CD4-positive, alpha-beta T cell (primary cell): ENCODE measurements at regions not wholly inside any gene's neighbourhood (a gene's known extent, or its start where the extent isn't known, plus 50 kb on each side); places are given as distances from the start of the nearest gene placed in this dataset.
"Not testable (repeated sequence)": the region's sequence is repeated elsewhere in the genome, so short reads cannot be mapped to it uniquely, and the experiment has no call there.

ENCODE experiments used
- ATAC-seq: fragments of 200-7000 bp; cut with Tn5 transposase; one replicate; pipeline ENCODE4 v1.10.0; 2022; ENCODE audit warnings: mild to moderate bottlenecking; ENCODE audit not compliant: poor library complexity
- CTCF ChIA-PET: fragments of 350-600 bp; sonication (Branson Sonifier 250); formaldehyde crosslinking; loops from one replicate; lab custom pipeline; 2021; ENCODE audit warnings: antibody characterized with exemption, inconsistent platforms; lab: Charles Lee
- POLR2A ChIA-PET: fragments of 350-600 bp; sonication (Branson Sonifier 250); formaldehyde crosslinking; loops from one replicate; lab custom pipeline; 2021; ENCODE audit warnings: antibody characterized with exemption, inconsistent platforms; lab: Charles Lee
- DNase-seq, 14 experiments: peaks; one replicate each; pipeline ENCODE4 v3.0.0-alpha.2; 2013 to 2020; ENCODE audit warnings: mixed read lengths in 2 of 14
- H3K27ac ChIP-seq, 2 donors: one replicate each; pipeline versions ENCODE4 v1.5.1 to v1.7.0; 2013; ENCODE audit warnings: low read length in 2 of 2, low read depth in 1 of 2, mild to moderate bottlenecking in 1 of 2
- H3K27me3 ChIP-seq, 2 experiments: 1 replicate in 1 of 2; 2 replicates in 1 of 2; pipeline versions ENCODE4 v1.6.1 to v1.7.0; 2013; ENCODE audit warnings: low read length in 2 of 2, control low read depth in 1 of 2, mild to moderate bottlenecking in 1 of 2, moderate library complexity in 1 of 2; ENCODE audit not compliant: insufficient read depth in 2 of 2, control insufficient read depth in 1 of 2
- H3K36me3 ChIP-seq: one replicate; pipeline ENCODE4 v1.6.1; 2013; ENCODE audit warnings: low read length, control low read depth; ENCODE audit not compliant: insufficient read depth
- H3K4me1 ChIP-seq: one replicate; pipeline ENCODE4 v1.6.1; 2013; ENCODE audit warnings: low read length, control low read depth; ENCODE audit not compliant: insufficient read depth
- H3K4me3 ChIP-seq: one replicate; pipeline ENCODE4 v1.5.1; 2013; ENCODE audit warnings: mild to moderate bottlenecking, low read length, moderate library complexity
- H3K9me3 ChIP-seq, 2 experiments: 1 replicate in 1 of 2; 2 replicates in 1 of 2; pipeline versions ENCODE4 v1.6.1 to v1.7.0; 2013; ENCODE audit warnings: low read length in 2 of 2, mild to moderate bottlenecking in 2 of 2, control low read depth in 1 of 2, moderate library complexity in 1 of 2; ENCODE audit not compliant: control insufficient read depth in 1 of 2, insufficient read depth in 1 of 2
- H3K27ac Mint-ChIP-seq: one replicate; pipeline ENCODE4 v1.8.0; 2020; ENCODE audit warnings: mixed read lengths
- H3K27me3 Mint-ChIP-seq: one replicate; pipeline ENCODE4 v1.8.0; 2021; ENCODE audit warnings: mixed read lengths
- H3K36me3 Mint-ChIP-seq: one replicate; pipeline ENCODE4 v1.8.0; 2021; ENCODE audit warnings: low read depth, mixed read lengths
- H3K4me1 Mint-ChIP-seq: one replicate; pipeline ENCODE4 v1.8.0; 2021; ENCODE audit warnings: low read depth, mixed read lengths
- H3K4me3 Mint-ChIP-seq: one replicate; pipeline ENCODE4 v1.8.0; 2020; ENCODE audit warnings: mild to moderate bottlenecking, mixed read lengths
- H3K9me3 Mint-ChIP-seq: one replicate; pipeline ENCODE4 v1.8.0; 2020; ENCODE audit warnings: mixed read lengths
- intact Hi-C, 2 experiments: fragments of 100-400 bp; cut with DNase I in 1 of 2; cut with micrococcal nuclease in 1 of 2; formaldehyde crosslinking; loops; one replicate each; pipeline versions ENCODE4 v1.15.1 to v1.9.0; 2023 to 2025; cut with DNase I, micrococcal nuclease

- H3K4me3 ChIP-seq, DNase-seq, H3K4me1 Mint-ChIP-seq, POLR2A ChIA-PET, H3K36me3 ChIP-seq, H3K27me3 ChIP-seq, intact Hi-C loops, H3K36me3 Mint-ChIP-seq, H3K27me3 Mint-ChIP-seq, CTCF ChIA-PET, H3K27ac ChIP-seq, ATAC-seq, H3K27ac Mint-ChIP-seq, H3K4me1 ChIP-seq, H3K4me3 Mint-ChIP-seq, H3K9me3 Mint-ChIP-seq: not testable (repeated sequence)
- H3K9me3 ChIP-seq = peaks cover 0 to 21% of the 10 kb centered on the region in 2 experiments
Observed at GRCh38 chr2:87429206-87429930, 318.5 kb upstream of the PLGLB2 start.

- CTCF ChIA-PET, POLR2A ChIA-PET, H3K36me3 Mint-ChIP-seq: not testable (repeated sequence)
Observed at GRCh38 chr2:87429931-87430275, 318.0 kb upstream of the PLGLB2 start.

DNA sequence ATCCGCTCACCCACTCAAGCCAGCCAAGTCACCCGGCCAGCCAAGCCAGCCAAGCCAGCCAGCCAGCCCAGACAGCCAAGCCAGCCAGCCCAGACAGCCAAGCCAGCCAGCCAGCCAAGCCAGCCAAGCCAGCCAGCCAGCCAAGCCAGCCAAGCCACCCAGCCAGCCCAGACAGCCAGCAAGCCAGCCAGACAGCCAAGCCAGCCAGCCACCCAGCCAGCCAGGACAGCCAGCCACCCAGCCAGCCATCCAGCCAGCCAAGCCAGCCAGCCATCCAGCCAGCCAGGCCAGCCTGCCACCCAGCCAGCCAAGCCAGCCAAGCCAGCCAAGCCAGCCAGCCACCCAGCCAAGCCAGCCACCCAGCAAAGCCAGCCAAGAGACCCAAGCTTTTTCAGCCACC lies 316.8 kb upstream of the PLGLB2 start:
- H3K9me3 ChIP-seq, H3K4me3 Mint-ChIP-seq, POLR2A ChIA-PET, H3K9me3 Mint-ChIP-seq, H3K27ac ChIP-seq, H3K36me3 ChIP-seq, H3K27me3 ChIP-seq, ATAC-seq, H3K4me1 ChIP-seq, H3K36me3 Mint-ChIP-seq, CTCF ChIA-PET, DNase-seq, H3K4me3 ChIP-seq, H3K27ac Mint-ChIP-seq, H3K27me3 Mint-ChIP-seq, H3K4me1 Mint-ChIP-seq, intact Hi-C loops: not testable (repeated sequence)

More at GRCh38 chr2:87429931-87430275, 318.0 kb upstream of the PLGLB2 start:
- H3K4me1 ChIP-seq, H3K27me3 Mint-ChIP-seq, ATAC-seq, H3K4me3 Mint-ChIP-seq, DNase-seq, H3K27ac Mint-ChIP-seq, H3K9me3 Mint-ChIP-seq, intact Hi-C loops, H3K27me3 ChIP-seq, H3K4me1 Mint-ChIP-seq, H3K27ac ChIP-seq, H3K36me3 ChIP-seq, H3K4me3 ChIP-seq: not testable (repeated sequence)
- peaks cover 0 to 17% of the 10 kb centered on the region in 2 experiments for H3K9me3 ChIP-seq

- POLR2A ChIA-PET, H3K27me3 ChIP-seq, H3K27me3 Mint-ChIP-seq, H3K4me3 Mint-ChIP-seq, intact Hi-C loops, H3K36me3 Mint-ChIP-seq, H3K4me3 ChIP-seq, H3K9me3 Mint-ChIP-seq, H3K27ac ChIP-seq, H3K4me1 ChIP-seq, H3K27ac Mint-ChIP-seq, CTCF ChIA-PET, H3K9me3 ChIP-seq, H3K36me3 ChIP-seq, ATAC-seq, DNase-seq, H3K4me1 Mint-ChIP-seq: not testable (repeated sequence)
Observed at GRCh38 chr2:87432711-87433453, 315.0 kb upstream of the PLGLB2 start.

DNA sequence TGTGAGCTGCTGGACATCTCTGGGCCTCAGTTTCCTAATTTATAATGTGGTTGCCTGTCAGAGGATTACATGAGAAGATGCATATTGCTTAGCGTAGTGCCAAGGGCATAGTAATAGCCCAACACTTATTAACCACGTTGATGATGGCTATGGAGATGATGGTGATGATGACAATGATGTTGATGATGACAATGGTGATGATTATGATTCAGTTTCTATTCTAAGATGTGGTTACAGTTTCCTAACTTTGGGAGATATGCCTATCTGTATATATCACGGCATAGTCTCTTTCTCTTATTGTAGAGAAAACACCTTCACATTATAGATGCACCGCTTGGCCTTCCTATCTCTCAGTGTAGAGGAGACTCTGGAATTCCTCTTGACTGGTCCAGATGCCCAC lies 311.9 kb upstream of the PLGLB2 start:
- CTCF ChIA-PET, H3K4me1 Mint-ChIP-seq, DNase-seq, POLR2A ChIA-PET, H3K27me3 ChIP-seq, intact Hi-C loops, H3K27ac Mint-ChIP-seq, H3K4me3 ChIP-seq, H3K36me3 ChIP-seq, H3K27me3 Mint-ChIP-seq, H3K36me3 Mint-ChIP-seq, ATAC-seq, H3K4me3 Mint-ChIP-seq, H3K27ac ChIP-seq, H3K9me3 ChIP-seq, H3K9me3 Mint-ChIP-seq, H3K4me1 ChIP-seq: not testable (repeated sequence)

DNA sequence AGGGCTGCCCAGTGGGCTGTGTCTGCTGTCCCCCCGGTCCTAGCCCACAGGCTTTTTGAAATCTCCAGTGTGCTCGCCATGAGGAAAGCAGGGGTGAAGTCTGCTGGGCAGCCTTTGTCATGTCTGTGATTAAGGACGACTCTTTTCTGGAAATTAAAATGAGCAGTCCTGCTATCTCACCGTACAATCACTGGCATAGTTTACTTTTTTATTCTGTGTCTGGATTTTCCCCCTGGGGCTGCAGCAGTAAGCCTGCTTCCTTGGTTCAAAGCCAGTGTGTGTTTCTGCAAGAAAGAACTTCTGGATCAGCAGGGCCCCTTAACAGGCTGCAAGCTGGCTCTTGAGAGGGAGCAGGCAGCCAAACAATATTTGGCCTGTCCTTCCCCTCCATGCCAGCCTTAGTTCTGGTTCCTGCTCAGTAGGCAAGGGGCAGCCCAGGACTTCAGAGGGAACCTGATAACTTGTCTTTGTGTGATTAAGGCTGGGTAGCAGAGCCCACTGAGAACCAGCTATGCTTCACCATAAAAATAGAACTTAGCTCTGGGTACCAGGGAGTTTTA lies 310.1 kb upstream of the PLGLB2 start:
- H3K4me3 Mint-ChIP-seq, H3K9me3 ChIP-seq, POLR2A ChIA-PET, H3K27ac Mint-ChIP-seq, ATAC-seq, H3K27ac ChIP-seq, H3K27me3 ChIP-seq, H3K9me3 Mint-ChIP-seq, H3K36me3 Mint-ChIP-seq, H3K27me3 Mint-ChIP-seq, H3K36me3 ChIP-seq, H3K4me1 Mint-ChIP-seq, H3K4me3 ChIP-seq, intact Hi-C loops, DNase-seq, H3K4me1 ChIP-seq, CTCF ChIA-PET: not testable (repeated sequence)
